NCI-H774 (cell line): ENCODE measurements at regions not wholly inside any gene's neighbourhood (a gene's known extent, or its start where the extent isn't known, plus 50 kb on each side); places are given as distances from the start of the nearest gene placed in this dataset.

Source experiments
- DNase-seq: peaks from one replicate; lab custom pipeline; 2025; lab: John Stamatoyannopoulos, UW

GRCh38 chr2:5067816-5068215 lies 624.4 kb upstream of the SOX11 start:
- DNase-seq, result no peak

- no peak for DNase-seq
These were observed 621.9 kb upstream of the SOX11 start for GRCh38 chr2:5070257-5070656.

- DNase-seq, result no peak
These were observed 617.5 kb upstream of the SOX11 start for GRCh38 chr2:5074733-5075132.

- no peak for DNase-seq
These were observed 615.6 kb upstream of the SOX11 start for GRCh38 chr2:5076599-5076998.

GRCh38 chr2:5077479-5078089 lies 614.6 kb upstream of the SOX11 start:
- no peak for DNase-seq

- DNase-seq, result no peak
These were observed 608.8 kb upstream of the SOX11 start for GRCh38 chr2:5083402-5083801.

- DNase-seq, result no peak
These were observed 602.8 kb upstream of the SOX11 start for GRCh38 chr2:5089409-5089808.

GRCh38 chr2:5093056-5093455 lies 599.1 kb upstream of the SOX11 start:
- DNase-seq, result no peak

GRCh38 chr2:5093518-5093917 lies 598.7 kb upstream of the SOX11 start:
- DNase-seq, result no peak

- no peak for DNase-seq
These were observed 598.0 kb upstream of the SOX11 start for GRCh38 chr2:5094192-5094591.

- no peak for DNase-seq
These were observed 593.9 kb upstream of the SOX11 start for GRCh38 chr2:5098286-5098685.

GRCh38 chr2:5102823-5103222 lies 589.4 kb upstream of the SOX11 start:
- DNase-seq, result no peak

- DNase-seq, result peak; percentile 77
These were observed 580.6 kb upstream of the SOX11 start for GRCh38 chr2:5111581-5111980.

- no peak for DNase-seq
These were observed 573.1 kb upstream of the SOX11 start for GRCh38 chr2:5119046-5119445.

GRCh38 chr2:5121121-5121520 lies 571.1 kb upstream of the SOX11 start:
- DNase-seq, result no peak

- DNase-seq, result no peak
These were observed 570.5 kb upstream of the SOX11 start for GRCh38 chr2:5121642-5122041.

- no peak for DNase-seq
These were observed 568.5 kb upstream of the SOX11 start for GRCh38 chr2:5123582-5124196.

GRCh38 chr2:5125017-5125730 lies 567.0 kb upstream of the SOX11 start:
- peak; percentile 80 for DNase-seq

GRCh38 chr2:5132281-5132680 lies 559.9 kb upstream of the SOX11 start:
- no peak for DNase-seq

- no peak for DNase-seq
These were observed 551.8 kb upstream of the SOX11 start for GRCh38 chr2:5140347-5140746.

- no peak for DNase-seq
These were observed 548.0 kb upstream of the SOX11 start for GRCh38 chr2:5144159-5144558.

- no peak for DNase-seq
These were observed 547.1 kb upstream of the SOX11 start for GRCh38 chr2:5145053-5145452.

- no peak for DNase-seq
These were observed 546.4 kb upstream of the SOX11 start for GRCh38 chr2:5145801-5146200.
